Transverse colon (tissue), 4 donors: ENCODE measurements at regions not wholly inside any gene's neighbourhood (a gene's known extent, or its start where the extent isn't known, plus 50 kb on each side); places are given as distances from the start of the nearest gene placed in this dataset.

Experiments
- DNase-seq: peaks from one replicate; pipeline ENCODE4 v3.0.0-alpha.2; 2019
- H3K27ac ChIP-seq, 4 donors: fragments of 200-600 bp; sonication (generic); 2 replicates each; pipeline ENCODE4 v1.5.1; 2016 to 2018; ENCODE audit warnings: inconsistent platforms in 4 of 4
- H3K27me3 ChIP-seq: fragments of 200-600 bp; sonication (generic); 2 replicates; pipeline ENCODE4 v1.5.1; 2017; ENCODE audit warnings: inconsistent platforms
- H3K36me3 ChIP-seq, 4 donors: fragments of 200-600 bp; sonication (generic); 2 replicates each; pipeline ENCODE4 v1.5.1; 2017 to 2019; ENCODE audit warnings: inconsistent platforms in 4 of 4
- H3K4me1 ChIP-seq, 4 donors: fragments of 200-600 bp; sonication (generic); 2 replicates each; pipeline ENCODE4 v1.5.1; 2017 to 2020; ENCODE audit warnings: inconsistent platforms in 4 of 4
- H3K4me3 ChIP-seq, 4 donors: fragments of 200-600 bp; sonication (generic); 1 replicate in 1 of 4; 2 replicates in 3 of 4; pipeline versions ENCODE4 v1.5.1 to v1.6.1; 2017 to 2019; ENCODE audit warnings: inconsistent platforms in 4 of 4
- H3K9me3 ChIP-seq, 2 donors: fragments of 200-600 bp; sonication (generic); 2 replicates each; pipeline ENCODE4 v1.5.1; 2017 to 2019; ENCODE audit warnings: inconsistent platforms in 2 of 2
- EP300 ChIP-seq: sonication (generic); formaldehyde crosslinking; IDR thresholded peaks from one replicate; pipeline ENCODE4 v1.6.1; 2017; ENCODE audit warnings: antibody characterized with exemption, low read depth
- POLR2A ChIP-seq: fragments of 450-650 bp; IDR thresholded peaks from one replicate; pipeline ENCODE4 v1.6.1; 2016; ENCODE audit warnings: antibody characterized with exemption, mild to moderate bottlenecking, moderate library complexity
- POLR2AphosphoS5 ChIP-seq, 3 donors: sonication (generic); formaldehyde crosslinking; IDR thresholded peaks; one replicate each; pipeline ENCODE4 v1.6.1; 2016; ENCODE audit warnings: antibody characterized with exemption in 3 of 3
- WGBS, 2 donors: methylation state at CpG; one replicate each; pipeline ENCODE4 v1.1.5; 2018; ENCODE audit warnings: low coverage in 1 of 2; 5-methylcytosine and 5-hydroxymethylcytosine counted together
- in situ Hi-C, 4 donors: fragments of 200-750 bp; cut with MboI; loops; one replicate each; pipeline versions ENCODE4 v1.15.0 to v1.15.1; 2017; ENCODE audit warnings: low sequenced_read_pairs in 3 of 4, low pct_ligation_motif_present in 1 of 4, low pct_unique_long_range_greater_than_20kb in 1 of 4
- intact Hi-C: fragments of 100-400 bp; cut with DNase I; formaldehyde crosslinking; loops from one replicate; pipeline ENCODE4 v1.15.1; 2023; ENCODE audit warnings: low total_unique reads
- TF ChIP-seq, protein P1 (sequence below), 5 experiments: fragments of 200-600 bp in 3 of 5; fragments of 450-650 bp in 2 of 5; sonication (generic) in 3 of 5; IDR thresholded peaks; 1 replicate in 2 of 5; 2 replicates in 3 of 5; pipeline ENCODE4 v1.5.1; 2016 to 2017; ENCODE audit warnings: antibody characterized with exemption in 5 of 5, inconsistent platforms in 3 of 5, mild to moderate bottlenecking in 2 of 5, moderate library complexity in 1 of 5

DNA sequence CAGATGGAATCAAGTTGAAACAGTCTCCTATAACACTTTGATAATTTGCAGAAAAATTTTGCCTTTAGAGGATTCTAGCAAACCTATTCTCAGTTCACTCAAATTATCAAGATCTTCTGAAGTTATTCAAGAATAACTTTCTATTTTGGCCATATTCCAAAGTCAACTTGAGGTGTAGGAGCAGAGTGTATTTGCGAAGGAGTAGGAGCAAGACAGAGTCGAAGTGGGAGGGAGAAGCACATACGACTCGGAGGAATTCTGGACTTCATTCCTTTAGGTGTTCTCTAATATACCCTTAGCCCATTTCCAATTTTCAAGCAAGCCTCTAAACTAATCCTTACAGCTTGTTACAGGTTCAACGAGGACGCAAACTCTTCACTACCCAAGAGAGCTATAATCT lies 252.9 kb downstream of the GPM6A start:
- no peak for DNase-seq
- intact Hi-C loops (no loop called here), in situ Hi-C loops (no loop called here)
- no peaks in the 10 kb centered on the region for H3K9me3 ChIP-seq
- TF ChIP-seq POLR2A (no peak), POLR2AphosphoS5 (IDR thresholded peaks at IDR 0.05) (no peak), EP300 (no peak)
- TF ChIP-seq, protein P1, sequence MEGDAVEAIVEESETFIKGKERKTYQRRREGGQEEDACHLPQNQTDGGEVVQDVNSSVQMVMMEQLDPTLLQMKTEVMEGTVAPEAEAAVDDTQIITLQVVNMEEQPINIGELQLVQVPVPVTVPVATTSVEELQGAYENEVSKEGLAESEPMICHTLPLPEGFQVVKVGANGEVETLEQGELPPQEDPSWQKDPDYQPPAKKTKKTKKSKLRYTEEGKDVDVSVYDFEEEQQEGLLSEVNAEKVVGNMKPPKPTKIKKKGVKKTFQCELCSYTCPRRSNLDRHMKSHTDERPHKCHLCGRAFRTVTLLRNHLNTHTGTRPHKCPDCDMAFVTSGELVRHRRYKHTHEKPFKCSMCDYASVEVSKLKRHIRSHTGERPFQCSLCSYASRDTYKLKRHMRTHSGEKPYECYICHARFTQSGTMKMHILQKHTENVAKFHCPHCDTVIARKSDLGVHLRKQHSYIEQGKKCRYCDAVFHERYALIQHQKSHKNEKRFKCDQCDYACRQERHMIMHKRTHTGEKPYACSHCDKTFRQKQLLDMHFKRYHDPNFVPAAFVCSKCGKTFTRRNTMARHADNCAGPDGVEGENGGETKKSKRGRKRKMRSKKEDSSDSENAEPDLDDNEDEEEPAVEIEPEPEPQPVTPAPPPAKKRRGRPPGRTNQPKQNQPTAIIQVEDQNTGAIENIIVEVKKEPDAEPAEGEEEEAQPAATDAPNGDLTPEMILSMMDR (IDR thresholded peaks at IDR 0.05): no peak
- WGBS, 2 donors: 61 to 71% methylated on average over 6 of the region's 6 CpGs
- no peaks in the 10 kb centered on the region for H3K36me3 ChIP-seq
- no peaks in the 10 kb centered on the region for H3K4me1 ChIP-seq
- H3K27me3 ChIP-seq: no peaks in the 10 kb centered on the region
- no peak overlapping the region for H3K27ac ChIP-seq
- no peak overlapping the region for H3K4me3 ChIP-seq

DNA sequence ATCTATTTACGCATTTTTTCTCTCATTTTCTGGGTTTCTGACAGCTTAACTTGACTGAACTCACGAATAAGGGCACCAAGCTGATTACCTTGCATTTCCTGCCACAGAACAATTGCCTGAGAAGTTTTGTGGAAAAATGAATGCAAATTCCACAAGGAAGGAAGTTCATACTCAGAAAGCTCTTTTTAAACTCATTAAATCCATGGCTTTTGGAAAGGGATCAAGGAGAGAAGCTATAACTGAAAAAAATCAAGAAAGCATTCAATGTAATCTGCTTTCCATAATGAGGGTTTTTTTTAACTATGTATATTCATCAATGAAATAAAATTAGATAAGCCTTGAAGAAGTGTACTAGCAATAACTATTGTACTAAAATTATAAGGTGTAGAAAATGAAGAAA lies 252.5 kb downstream of the GPM6A start:
- Histone ChIP-seq H3K4me3 (no peak overlapping the region), H3K27ac (no peak overlapping the region), H3K27me3 (no peaks in the 10 kb centered on the region), H3K9me3 (no peaks in the 10 kb centered on the region), H3K36me3 (no peaks in the 10 kb centered on the region), H3K4me1 (no peaks in the 10 kb centered on the region)
- TF ChIP-seq POLR2A (no peak), EP300 (no peak), POLR2AphosphoS5 (IDR thresholded peaks at IDR 0.05) (no peak)
- TF ChIP-seq, protein P1 (IDR thresholded peaks at IDR 0.05): no peak
- DNase-seq: no peak
- 52 to 66% methylated on average over 2 of the region's 2 CpGs for WGBS, 2 donors
- intact Hi-C loops (no loop called here), in situ Hi-C loops (no loop called here)

DNA sequence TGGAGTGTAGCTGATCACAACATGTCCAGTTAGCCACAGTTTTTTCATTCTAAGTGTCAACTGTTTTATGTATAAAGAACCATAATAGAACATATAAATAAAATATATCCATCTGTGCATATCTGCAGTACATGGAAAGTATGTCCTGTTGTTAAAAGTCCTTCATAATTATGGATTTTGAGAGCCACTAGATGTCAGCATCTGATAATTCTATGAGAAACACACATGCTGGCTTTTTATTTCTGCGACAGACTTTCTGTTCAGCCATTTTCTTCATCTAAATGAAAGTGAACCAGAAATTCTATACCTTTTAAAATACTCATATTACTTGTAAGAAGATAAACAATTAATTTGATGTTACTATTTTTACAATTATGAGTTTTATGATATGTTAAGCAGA lies 251.5 kb downstream of the GPM6A start:
- intact Hi-C loops: no loop called here
- Histone ChIP-seq H3K27me3 (no peaks in the 10 kb centered on the region), H3K9me3 (no peaks in the 10 kb centered on the region), H3K27ac (no peak overlapping the region), H3K4me3 (no peak overlapping the region), H3K4me1 (no peaks in the 10 kb centered on the region), H3K36me3 (no peaks in the 10 kb centered on the region)
- in situ Hi-C loops: no loop called here
- no peak for DNase-seq
- WGBS, 2 donors: 29 to 34% methylated on average over 1 of the region's 1 CpG
- no peak for TF ChIP-seq POLR2AphosphoS5 (IDR thresholded peaks at IDR 0.05)
- TF ChIP-seq, protein P1 (IDR thresholded peaks at IDR 0.05): no peak
- no peak for TF ChIP-seq POLR2A
- TF ChIP-seq EP300: no peak

DNA sequence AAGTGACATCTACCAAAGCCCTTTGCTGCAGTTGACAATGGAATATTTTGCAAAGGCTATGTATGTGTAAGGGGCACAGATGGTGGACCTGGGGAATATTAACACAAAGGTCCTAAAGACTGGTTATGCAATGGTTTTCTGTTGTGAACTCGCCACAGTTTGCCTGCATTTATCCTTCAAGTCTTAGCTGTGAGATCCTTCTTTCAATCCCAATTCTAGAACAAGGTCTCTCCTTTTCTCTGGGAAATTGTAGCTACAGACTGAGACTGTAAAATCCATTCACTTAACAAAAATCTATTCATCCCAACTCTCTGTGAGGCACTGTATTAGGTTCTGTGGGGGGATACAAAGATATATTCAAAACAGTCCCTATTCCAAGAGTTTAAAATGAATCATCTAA lies 250.4 kb downstream of the GPM6A start:
- Histone ChIP-seq H3K27ac (no peak overlapping the region), H3K36me3 (no peaks in the 10 kb centered on the region), H3K27me3 (no peaks in the 10 kb centered on the region), H3K9me3 (no peaks in the 10 kb centered on the region), H3K4me1 (no peaks in the 10 kb centered on the region), H3K4me3 (no peak overlapping the region)
- no peak for DNase-seq
- WGBS, 2 donors: 43 to 69% methylated on average over 1 of the region's 1 CpG
- TF ChIP-seq POLR2AphosphoS5 (IDR thresholded peaks at IDR 0.05): no peak
- TF ChIP-seq POLR2A: no peak
- TF ChIP-seq EP300: no peak
- TF ChIP-seq, protein P1 (IDR thresholded peaks at IDR 0.05): no peak
- intact Hi-C loops: no loop called here
- in situ Hi-C loops: no loop called here
